IPS-18a (cell line): ENCODE measurements at regions not wholly inside any gene's neighbourhood (a gene's known extent, or its start where the extent isn't known, plus 50 kb on each side); places are given as distances from the start of the nearest gene placed in this dataset.
"Not testable (repeated sequence)": the region's sequence is repeated elsewhere in the genome, so short reads cannot be mapped to it uniquely, and the experiment has no call there.

Source experiments
- H3K27ac ChIP-seq: one replicate; pipeline ENCODE4 v1.5.1; 2013; ENCODE audit warnings: low read length
- H3K27me3 ChIP-seq: one replicate; pipeline ENCODE4 v1.6.1; 2013; ENCODE audit warnings: mild to moderate bottlenecking, low read length; ENCODE audit not compliant: control insufficient read depth, insufficient read depth
- H3K36me3 ChIP-seq: one replicate; pipeline ENCODE4 v1.6.1; 2013; ENCODE audit warnings: low read depth, low read length; ENCODE audit not compliant: control insufficient read depth
- H3K4me1 ChIP-seq: one replicate; pipeline ENCODE4 v1.6.1; 2013; ENCODE audit warnings: low read depth, low read length; ENCODE audit not compliant: control insufficient read depth
- H3K4me3 ChIP-seq: one replicate; pipeline ENCODE4 v1.5.1; 2013; ENCODE audit warnings: low read length
- H3K9ac ChIP-seq: one replicate; pipeline ENCODE4 v1.6.1; 2013; ENCODE audit warnings: mild to moderate bottlenecking, low read length, moderate library complexity
- H3K9me3 ChIP-seq: one replicate; pipeline ENCODE4 v1.6.1; 2013; ENCODE audit warnings: low read depth, low read length; ENCODE audit not compliant: control insufficient read depth

- H3K9ac ChIP-seq, result no peak overlapping the region
- H3K4me1 ChIP-seq, result no peaks in the 10 kb centered on the region
- H3K27ac ChIP-seq, result no peak overlapping the region
- H3K36me3 ChIP-seq, result no peaks in the 10 kb centered on the region
- H3K4me3 ChIP-seq, result no peak overlapping the region
- H3K27me3 ChIP-seq, result no peaks in the 10 kb centered on the region
- H3K9me3 ChIP-seq, result no peaks in the 10 kb centered on the region
These were observed 1731.0 kb downstream of the GRIK2 start for GRCh38 chr6:103124471-103124870.

GRCh38 chr6:103122766-103123601 is 1729.5 kb downstream of the GRIK2 start:
- H3K4me3 ChIP-seq, result no peak overlapping the region
- H3K36me3 ChIP-seq, result no peaks in the 10 kb centered on the region
- no peak overlapping the region for H3K27ac ChIP-seq
- no peaks in the 10 kb centered on the region for H3K9me3 ChIP-seq
- H3K27me3 ChIP-seq, result no peaks in the 10 kb centered on the region
- no peaks in the 10 kb centered on the region for H3K4me1 ChIP-seq
- H3K9ac ChIP-seq, result no peak overlapping the region

- Histone ChIP-seq H3K9ac (no peak overlapping the region), H3K27ac (no peak overlapping the region), H3K4me1 (no peaks in the 10 kb centered on the region), H3K4me3 (no peak overlapping the region), H3K27me3 (no peaks in the 10 kb centered on the region), H3K9me3 (no peaks in the 10 kb centered on the region), H3K36me3 (no peaks in the 10 kb centered on the region)
These were observed 1725.5 kb downstream of the GRIK2 start for GRCh38 chr6:103119056-103119455.

GRCh38 chr6:103114582-103114981 is 1721.1 kb downstream of the GRIK2 start:
- Histone ChIP-seq H3K27me3 (no peaks in the 10 kb centered on the region), H3K4me3 (no peak overlapping the region), H3K36me3 (no peaks in the 10 kb centered on the region), H3K9me3 (no peaks in the 10 kb centered on the region), H3K4me1 (no peaks in the 10 kb centered on the region), H3K27ac (no peak overlapping the region), H3K9ac (no peak overlapping the region)

- Histone ChIP-seq H3K27me3 (no peaks in the 10 kb centered on the region), H3K9ac (no peak overlapping the region), H3K9me3 (no peaks in the 10 kb centered on the region), H3K4me3 (no peak overlapping the region), H3K27ac (no peak overlapping the region), H3K36me3 (no peaks in the 10 kb centered on the region), H3K4me1 (no peaks in the 10 kb centered on the region)
These were observed 1719.9 kb downstream of the GRIK2 start for GRCh38 chr6:103113416-103113815.

GRCh38 chr6:103107985-103108384 is 1714.5 kb downstream of the GRIK2 start:
- peaks cover 10% of the 10 kb centered on the region for H3K4me1 ChIP-seq
- H3K36me3 ChIP-seq, result no peaks in the 10 kb centered on the region
- H3K9ac ChIP-seq, result no peak overlapping the region
- no peaks in the 10 kb centered on the region for H3K27me3 ChIP-seq
- no peak overlapping the region for H3K4me3 ChIP-seq
- H3K27ac ChIP-seq, result no peak overlapping the region
- H3K9me3 ChIP-seq, result no peaks in the 10 kb centered on the region

- no peak overlapping the region for H3K9ac ChIP-seq
- H3K4me1 ChIP-seq, result peaks cover 10% of the 10 kb centered on the region
- H3K4me3 ChIP-seq, result no peak overlapping the region
- H3K9me3 ChIP-seq, result no peaks in the 10 kb centered on the region
- no peak overlapping the region for H3K27ac ChIP-seq
- H3K27me3 ChIP-seq, result no peaks in the 10 kb centered on the region
- no peaks in the 10 kb centered on the region for H3K36me3 ChIP-seq
These were observed 1712.2 kb downstream of the GRIK2 start for GRCh38 chr6:103105686-103106085.

- H3K27me3 ChIP-seq, result no peaks in the 10 kb centered on the region
- no peak overlapping the region for H3K9ac ChIP-seq
- H3K36me3 ChIP-seq, result no peaks in the 10 kb centered on the region
- no peak overlapping the region for H3K27ac ChIP-seq
- H3K4me1 ChIP-seq, result peaks cover 6% of the 10 kb centered on the region
- no peak overlapping the region for H3K4me3 ChIP-seq
- no peaks in the 10 kb centered on the region for H3K9me3 ChIP-seq
These were observed 1707.8 kb downstream of the GRIK2 start for GRCh38 chr6:103101267-103101666.

GRCh38 chr6:103092414-103092813 is 1698.9 kb downstream of the GRIK2 start:
- H3K4me3 ChIP-seq, H3K9ac ChIP-seq, H3K9me3 ChIP-seq, H3K27me3 ChIP-seq, H3K27ac ChIP-seq, H3K4me1 ChIP-seq, H3K36me3 ChIP-seq: not testable (repeated sequence)

- Histone ChIP-seq H3K4me3 (no peak overlapping the region), H3K4me1 (no peaks in the 10 kb centered on the region), H3K27me3 (no peaks in the 10 kb centered on the region), H3K36me3 (no peaks in the 10 kb centered on the region), H3K9me3 (no peaks in the 10 kb centered on the region), H3K9ac (no peak overlapping the region), H3K27ac (no peak overlapping the region)
These were observed 1692.3 kb downstream of the GRIK2 start for GRCh38 chr6:103085801-103086200.

GRCh38 chr6:103081876-103082630 is 1688.5 kb downstream of the GRIK2 start:
- H3K4me1 ChIP-seq, result no peaks in the 10 kb centered on the region
- no peak overlapping the region for H3K27ac ChIP-seq
- H3K4me3 ChIP-seq, result no peak overlapping the region
- H3K36me3 ChIP-seq, result no peaks in the 10 kb centered on the region
- H3K27me3 ChIP-seq, result no peaks in the 10 kb centered on the region
- H3K9ac ChIP-seq, result no peak overlapping the region
- no peaks in the 10 kb centered on the region for H3K9me3 ChIP-seq

GRCh38 chr6:103081126-103081525 is 1687.6 kb downstream of the GRIK2 start:
- Histone ChIP-seq H3K4me1 (no peaks in the 10 kb centered on the region), H3K9ac (no peak overlapping the region), H3K9me3 (no peaks in the 10 kb centered on the region), H3K27me3 (no peaks in the 10 kb centered on the region), H3K36me3 (no peaks in the 10 kb centered on the region), H3K4me3 (no peak overlapping the region), H3K27ac (no peak overlapping the region)
